ENCODE measurements at regions not wholly inside any gene's neighbourhood (a gene's known extent, or its start where the extent isn't known, plus 50 kb on each side); places are given as distances from the start of the nearest gene placed in this dataset.

DNA sequence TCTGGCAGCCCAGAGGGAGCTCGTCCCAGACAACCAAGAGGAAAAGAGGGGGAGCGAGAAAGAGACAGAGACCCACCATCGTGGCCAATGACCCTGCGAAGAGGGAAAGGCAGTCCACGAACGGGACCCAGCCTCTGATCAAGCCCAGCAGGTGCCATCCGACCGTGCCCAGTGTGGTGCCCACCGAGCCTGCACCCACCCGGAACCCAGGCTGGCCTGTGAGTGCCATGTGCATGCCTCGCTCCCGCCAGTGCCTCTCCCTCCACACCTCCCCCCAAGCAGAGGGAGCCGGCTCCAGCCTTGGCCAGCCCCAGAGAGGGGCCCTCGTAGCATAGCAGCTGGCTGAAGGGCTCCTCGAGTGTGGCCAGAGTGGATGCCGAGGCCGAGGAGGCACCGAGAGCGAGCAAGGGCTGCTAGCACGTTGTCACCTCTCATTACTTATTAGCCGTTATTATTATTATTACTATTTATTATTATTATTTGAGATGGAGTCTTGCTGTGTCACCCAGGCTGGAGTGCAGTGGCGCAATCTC, 130.7 kb upstream of the CHRM3 start:
- TF ChIP-seq, protein P1, sequence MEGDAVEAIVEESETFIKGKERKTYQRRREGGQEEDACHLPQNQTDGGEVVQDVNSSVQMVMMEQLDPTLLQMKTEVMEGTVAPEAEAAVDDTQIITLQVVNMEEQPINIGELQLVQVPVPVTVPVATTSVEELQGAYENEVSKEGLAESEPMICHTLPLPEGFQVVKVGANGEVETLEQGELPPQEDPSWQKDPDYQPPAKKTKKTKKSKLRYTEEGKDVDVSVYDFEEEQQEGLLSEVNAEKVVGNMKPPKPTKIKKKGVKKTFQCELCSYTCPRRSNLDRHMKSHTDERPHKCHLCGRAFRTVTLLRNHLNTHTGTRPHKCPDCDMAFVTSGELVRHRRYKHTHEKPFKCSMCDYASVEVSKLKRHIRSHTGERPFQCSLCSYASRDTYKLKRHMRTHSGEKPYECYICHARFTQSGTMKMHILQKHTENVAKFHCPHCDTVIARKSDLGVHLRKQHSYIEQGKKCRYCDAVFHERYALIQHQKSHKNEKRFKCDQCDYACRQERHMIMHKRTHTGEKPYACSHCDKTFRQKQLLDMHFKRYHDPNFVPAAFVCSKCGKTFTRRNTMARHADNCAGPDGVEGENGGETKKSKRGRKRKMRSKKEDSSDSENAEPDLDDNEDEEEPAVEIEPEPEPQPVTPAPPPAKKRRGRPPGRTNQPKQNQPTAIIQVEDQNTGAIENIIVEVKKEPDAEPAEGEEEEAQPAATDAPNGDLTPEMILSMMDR (IDR thresholded peaks at IDR 0.05; ENCODE audit: low read length), result no peak
- no peak for TF ChIP-seq EZH2phosphoT487 (IDR thresholded peaks at IDR 0.05; ENCODE audit: low read length)
- TF ChIP-seq EZH2 (optimal IDR thresholded peaks at IDR 0.05; ENCODE audit: low read depth, low read length), result no peak

All from MM.1S (cell line).